Heart left ventricle (tissue), 16 donors: ENCODE measurements at regions not wholly inside any gene's neighbourhood (a gene's known extent, or its start where the extent isn't known, plus 50 kb on each side); places are given as distances from the start of the nearest gene placed in this dataset.

Source experiments
- ATAC-seq, 4 donors: fragments of 200-7000 bp; cut with Tn5 transposase; one replicate each; pipeline ENCODE4 v1.9.1; 2020 to 2022; ENCODE audit warnings: moderate library complexity in 4 of 4, mild to moderate bottlenecking in 3 of 4, moderate number of reproducible peaks in 1 of 4
- DNase-seq, 5 donors: peaks; one replicate each; pipeline ENCODE4 v3.0.0-alpha.2; 2020
- H3K27ac ChIP-seq, 12 donors: fragments of 200-600 bp; sonication (generic) in 4 of 12; one replicate each; pipeline versions ENCODE4 v1.5.0 to v1.8.0; 2016 to 2022; ENCODE audit warnings: mild to moderate bottlenecking in 2 of 12
- H3K27me3 ChIP-seq, 9 donors: fragments of 200-600 bp; sonication (generic) in 2 of 9; one replicate each; pipeline versions ENCODE4 v1.5.1 to v1.8.0; 2016 to 2022; ENCODE audit warnings: mild to moderate bottlenecking in 3 of 9
- H3K36me3 ChIP-seq, 9 donors: fragments of 200-600 bp; sonication (generic) in 2 of 9; one replicate each; pipeline versions ENCODE4 v1.5.0 to v1.8.0; 2018 to 2022; ENCODE audit warnings: mild to moderate bottlenecking in 2 of 9
- H3K4me1 ChIP-seq, 12 donors: fragments of 200-600 bp; sonication (generic) in 4 of 12; one replicate each; pipeline versions ENCODE4 v1.5.0 to v1.8.0; 2016 to 2022; ENCODE audit warnings: mild to moderate bottlenecking in 3 of 12
- H3K4me3 ChIP-seq, 12 donors: fragments of 200-600 bp; sonication (generic) in 4 of 12; one replicate each; pipeline versions ENCODE4 v1.5.0 to v1.8.0; 2017 to 2022; ENCODE audit warnings: mild to moderate bottlenecking in 9 of 12, moderate library complexity in 4 of 12
- H3K9me3 ChIP-seq, 12 donors: fragments of 200-600 bp; sonication (generic) in 4 of 12; one replicate each; pipeline versions ENCODE4 v1.5.0 to v1.8.0; 2016 to 2022; ENCODE audit warnings: mild to moderate bottlenecking in 1 of 12
- CTCF ChIP-seq, 12 donors: fragments of 200-600 bp; sonication (generic) in 4 of 12; IDR thresholded peaks; one replicate each; pipeline versions ENCODE4 v1.5.0 to v1.8.0; 2018 to 2022; ENCODE audit warnings: antibody characterized with exemption in 12 of 12, mild to moderate bottlenecking in 5 of 12
- POLR2A ChIP-seq, 2 donors: fragments of 450-650 bp; IDR thresholded peaks; one replicate each; pipeline ENCODE4 v1.6.1; 2017; ENCODE audit warnings: antibody characterized with exemption in 2 of 2, mild to moderate bottlenecking in 2 of 2, moderate library complexity in 2 of 2
- WGBS, 4 donors: extraction: QIAGEN DNeasy Blood & Tissue Kit in 2 of 4; methylation state at CpG; one replicate each; pipeline versions ENCODE4 v1.1.5 to v1.1.7; 2013 to 2018; 5-methylcytosine and 5-hydroxymethylcytosine counted together
- intact Hi-C, 10 donors: fragments of 100-400 bp; cut with DNase I; formaldehyde crosslinking; loops; one replicate each; pipeline versions ENCODE4 v1.11.1 to v1.14.2; 2022
- donor health status: ischemic (EF 13 %, LVEDD 7.1; RV severe dilation, severe dysfunction).
- donor health status: healthy with polysubstance abuse.
- donor health status: DM: no; HTN: yes; CAD: no.
- donor health status: DM: no; HTN: no; CAD: no.
- donor health status: ischemic (EF 25% LVEDD 6.9; RV normal size, moderate dysfunction).
- donor health status: ischemic (EF 25% LVEDD 5.7; RV mildly dilated, moderate dysfunction).
- donor health status: healthy.
- donor health status: DM: yes; HTN: yes; CAD: no.
- donor health status: ischemic (EF 35%, LVEDD 5.7; RV mildly dilated, moderate dysfunction).
- donor health status: nonischemic (EF 11% LVEDD 7.7; RV severe dilation, severe dysfunction).
- donor health status: DM: yes; HTN: yes; CAD: no.
- donor health status: PGD.
- donor health status: ischemic (EF 29% LVEDD 5.4; RV normal size, mild dysfunction).
- donor health status: nonischemic (EF 23%, LVEDD 6.1; RV moderate dilation, normal function).

- H3K4me3 ChIP-seq: no peak overlapping the region
- H3K36me3 ChIP-seq: no peaks in the 10 kb centered on the region
- no peaks in the 10 kb centered on the region for H3K9me3 ChIP-seq
- H3K27me3 ChIP-seq: no peaks in the 10 kb centered on the region
- DNase-seq (no peak), ATAC-seq (no peak)
- no peak overlapping the region for H3K27ac ChIP-seq
- 73 to 87% (median 85%) methylated on average over 4 of the region's 4 CpGs for WGBS, 4 donors
- no peaks in the 10 kb centered on the region for H3K4me1 ChIP-seq
- intact Hi-C loops: no loop called here
- no peak for TF ChIP-seq POLR2A (IDR thresholded peaks at IDR 0.05)
- no peak for TF ChIP-seq CTCF (IDR thresholded peaks at IDR 0.05)
Observed at GRCh38 chr3:146888176-146888575, 283.0 kb upstream of the PLSCR5 start.

- no peak for ATAC-seq
Observed at GRCh38 chr3:146884721-146885120, 279.6 kb upstream of the PLSCR5 start.

GRCh38 chr3:146884296-146884695, 279.1 kb upstream of the PLSCR5 start:
- Histone ChIP-seq H3K27me3 (no peaks in the 10 kb centered on the region), H3K27ac (no peak overlapping the region)

More at GRCh38 chr3:146884721-146885120, 279.6 kb upstream of the PLSCR5 start:
- Histone ChIP-seq H3K27ac (no peak overlapping the region), H3K4me3 (no peak overlapping the region), H3K27me3 (no peaks in the 10 kb centered on the region), H3K36me3 (no peaks in the 10 kb centered on the region), H3K4me1 (no peaks in the 10 kb centered on the region), H3K9me3 (no peaks in the 10 kb centered on the region)
- no peak for TF ChIP-seq POLR2A (IDR thresholded peaks at IDR 0.05)
- no peak for TF ChIP-seq CTCF (IDR thresholded peaks at IDR 0.05)
- DNase-seq: no peak
- intact Hi-C loops: no loop called here
- 64 to 72% (median 68%) methylated on average over 4 of the region's 4 CpGs for WGBS, 4 donors

GRCh38 chr3:146883288-146883687, 278.1 kb upstream of the PLSCR5 start:
- Histone ChIP-seq H3K4me3 (no peak overlapping the region), H3K27ac (no peak overlapping the region), H3K27me3 (no peaks in the 10 kb centered on the region), H3K4me1 (no peaks in the 10 kb centered on the region), H3K9me3 (no peaks in the 10 kb centered on the region), H3K36me3 (no peaks in the 10 kb centered on the region)
- WGBS, 4 donors: 32 to 49% (median 43%) methylated on average over 1 of the region's 1 CpG
- TF ChIP-seq POLR2A (IDR thresholded peaks at IDR 0.05): no peak
- TF ChIP-seq CTCF (IDR thresholded peaks at IDR 0.05): no peak
- no peak for DNase-seq
- no peak for ATAC-seq
- intact Hi-C loops: no loop called here

More at GRCh38 chr3:146884296-146884695, 279.1 kb upstream of the PLSCR5 start:
- H3K9me3 ChIP-seq: no peaks in the 10 kb centered on the region
- ATAC-seq: no peak
- intact Hi-C loops: no loop called here
- WGBS, 4 donors: 82 to 88% (median 85%) methylated on average over 2 of the region's 2 CpGs
- no peaks in the 10 kb centered on the region for H3K36me3 ChIP-seq
- no peak for DNase-seq
- TF ChIP-seq CTCF (IDR thresholded peaks at IDR 0.05) (no peak), POLR2A (IDR thresholded peaks at IDR 0.05) (no peak)
- H3K4me3 ChIP-seq: no peak overlapping the region
- no peaks in the 10 kb centered on the region for H3K4me1 ChIP-seq
